Keratinocyte (primary cell): ENCODE measurements at regions not wholly inside any gene's neighbourhood (a gene's known extent, or its start where the extent isn't known, plus 50 kb on each side); places are given as distances from the start of the nearest gene placed in this dataset.

Experiments
- DNase-seq: peaks from one replicate; pipeline ENCODE4 v3.0.0-alpha.2; 2011; ENCODE audit warnings: low read depth, missing footprints, low spot score
- FAIRE-seq: peaks from 2 replicates; lab custom pipeline; 2011; peaks lifted over from hg19 to GRCh38; lab: Jason Lieb, UNC
- H2AFZ ChIP-seq: 2 replicates; pipeline ENCODE4 v1.6.0; 2012; ENCODE audit warnings: low read length, control low read depth, inconsistent platforms; ENCODE audit not compliant: control insufficient read depth
- H3K27ac ChIP-seq: 2 replicates; pipeline ENCODE4 v1.5.1; 2011; ENCODE audit warnings: low read length; ENCODE audit not compliant: control insufficient read depth, insufficient read depth
- H3K27me3 ChIP-seq: 3 replicates; pipeline ENCODE4 v1.6.0; 2011; ENCODE audit warnings: low read length; ENCODE audit not compliant: control insufficient read depth, insufficient read depth; ENCODE audit errors: extremely low read depth
- H3K36me3 ChIP-seq, 2 experiments: 2 replicates in 1 of 2; 3 replicates in 1 of 2; pipeline ENCODE4 v1.5.1; 2011; ENCODE audit warnings: low read length in 2 of 2, mild to moderate bottlenecking in 1 of 2; ENCODE audit not compliant: control insufficient read depth in 2 of 2, insufficient read depth in 2 of 2; ENCODE audit errors: extremely low read depth in 1 of 2
- H3K4me1 ChIP-seq: 3 replicates; pipeline ENCODE4 v1.5.1; 2011; ENCODE audit warnings: low read length; ENCODE audit not compliant: control insufficient read depth, insufficient read depth; ENCODE audit errors: extremely low read depth
- H3K4me2 ChIP-seq: 3 replicates; pipeline ENCODE4 v1.6.0; 2011; ENCODE audit warnings: low read depth, low read length; ENCODE audit not compliant: control insufficient read depth, insufficient read depth; ENCODE audit errors: extremely low read depth
- H3K4me3 ChIP-seq, 3 experiments: fragments of 200-600 bp in 1 of 3; sonication (generic) in 1 of 3; 2 replicates in 2 of 3; 3 replicates in 1 of 3; pipeline ENCODE4 v1.5.1; 2011 to 2016; ENCODE audit warnings: low read length in 3 of 3, mild to moderate bottlenecking in 3 of 3, control low read depth in 2 of 3, inconsistent platforms in 1 of 3, low read depth in 1 of 3, mixed read lengths in 1 of 3, mixed run types in 1 of 3, moderate library complexity in 1 of 3; ENCODE audit not compliant: control insufficient read depth in 2 of 3, insufficient read depth in 2 of 3; ENCODE audit errors: extremely low read depth in 1 of 3
- H3K79me2 ChIP-seq: 2 replicates; pipeline ENCODE4 v1.6.0; 2012; ENCODE audit warnings: low read length; ENCODE audit not compliant: control insufficient read depth, insufficient read depth
- H3K9ac ChIP-seq: 3 replicates; pipeline ENCODE4 v1.6.0; 2011; ENCODE audit warnings: low read length; ENCODE audit not compliant: control insufficient read depth, insufficient read depth; ENCODE audit errors: extremely low read depth
- H3K9me1 ChIP-seq: 3 replicates; pipeline ENCODE4 v1.6.0; 2011; ENCODE audit warnings: low read length; ENCODE audit not compliant: control insufficient read depth, insufficient read depth; ENCODE audit errors: extremely low read depth
- H3K9me3 ChIP-seq: 2 replicates; pipeline ENCODE4 v1.5.1; 2012; ENCODE audit warnings: low read depth, low read length; ENCODE audit not compliant: control insufficient read depth
- H4K20me1 ChIP-seq: 3 replicates; pipeline ENCODE4 v1.6.0; 2011; ENCODE audit warnings: low read length; ENCODE audit not compliant: control insufficient read depth, insufficient read depth; ENCODE audit errors: extremely low read depth
- CTCF ChIP-seq, 3 experiments: IDR thresholded peaks in 1 of 3; conservative IDR thresholded peaks in 1 of 3; optimal IDR thresholded peaks in 1 of 3; 2 replicates in 2 of 3; 3 replicates in 1 of 3; pipeline versions ENCODE3 to v1.5.1; 2011; ENCODE audit warnings: low read length in 3 of 3, mild to moderate bottlenecking in 3 of 3, moderate library complexity in 2 of 3, control low read depth in 1 of 3, inconsistent platforms in 1 of 3; ENCODE audit not compliant: insufficient read depth in 2 of 3; ENCODE audit errors: extremely low read depth in 1 of 3
- EZH2 ChIP-seq: IDR thresholded peaks from one replicate; pipeline ENCODE4 v1.6.1; 2012; ENCODE audit warnings: inconsistent platforms, mild to moderate bottlenecking, low read length, moderate library complexity
- dilution Hi-C: fragments of 300-500 bp; cut with MboI; formaldehyde crosslinking; loops from one replicate; pipeline ENCODE4 v1.7.0; 2020; ENCODE audit warnings: low sequenced_read_pairs; ENCODE audit not compliant: extremely low pct_ligation_motif_present

GRCh38 chr6:79394690-79395089 lies 142.5 kb downstream of the LCA5 start:
- H4K20me1 ChIP-seq = no peaks in the 10 kb centered on the region
- no peak overlapping the region for H3K27ac ChIP-seq
- H3K27me3 ChIP-seq = no peaks in the 10 kb centered on the region
- H3K9ac ChIP-seq = no peak overlapping the region
- DNase-seq (no peak), FAIRE-seq (no peak)
- dilution Hi-C loops = no loop called here
- H3K9me1 ChIP-seq = no peaks in the 10 kb centered on the region
- H3K4me2 ChIP-seq = no peak overlapping the region
- H2AFZ ChIP-seq = no peak overlapping the region
- H3K9me3 ChIP-seq = no peaks in the 10 kb centered on the region
- TF ChIP-seq CTCF (optimal IDR thresholded peaks at IDR 0.05 in 1 of 3, IDR thresholded peaks at IDR 0.05 in 1 of 3, conservative IDR thresholded peaks at IDR 0.05 in 1 of 3; ENCODE audit: extremely low read depth in 1 of 3, insufficient read depth in 2 of 3, low read length in 3 of 3) (no peak), EZH2 (no peak)
- H3K4me3 ChIP-seq = no peak overlapping the region
- no peaks in the 10 kb centered on the region for H3K36me3 ChIP-seq
- no peaks in the 10 kb centered on the region for H3K79me2 ChIP-seq
- H3K4me1 ChIP-seq = no peaks in the 10 kb centered on the region

- H3K79me2 ChIP-seq = no peaks in the 10 kb centered on the region
- H3K4me3 ChIP-seq = no peak overlapping the region
- H3K27me3 ChIP-seq = no peaks in the 10 kb centered on the region
- H3K27ac ChIP-seq = no peak overlapping the region
- dilution Hi-C loops = no loop called here
- H3K9me3 ChIP-seq = no peaks in the 10 kb centered on the region
- H3K9me1 ChIP-seq = no peaks in the 10 kb centered on the region
- FAIRE-seq (no peak), DNase-seq (no peak)
- no peak overlapping the region for H3K4me2 ChIP-seq
- H4K20me1 ChIP-seq = no peaks in the 10 kb centered on the region
- no peak overlapping the region for H2AFZ ChIP-seq
- no peak overlapping the region for H3K9ac ChIP-seq
- no peaks in the 10 kb centered on the region for H3K4me1 ChIP-seq
- no peak for TF ChIP-seq EZH2
- TF ChIP-seq CTCF (optimal IDR thresholded peaks at IDR 0.05 in 1 of 3, IDR thresholded peaks at IDR 0.05 in 1 of 3, conservative IDR thresholded peaks at IDR 0.05 in 1 of 3; ENCODE audit: extremely low read depth in 1 of 3, insufficient read depth in 2 of 3, low read length in 3 of 3) = no peak
- no peaks in the 10 kb centered on the region for H3K36me3 ChIP-seq
Measured at GRCh38 chr6:79392094-79392493, 145.1 kb downstream of the LCA5 start.
